Astrocyte (in vitro differentiated cells and primary cell): ENCODE measurements at regions not wholly inside any gene's neighbourhood (a gene's known extent, or its start where the extent isn't known, plus 50 kb on each side); places are given as distances from the start of the nearest gene placed in this dataset.

ENCODE experiments used
- DNase-seq: peaks from one replicate; pipeline ENCODE4 v3.0.0-alpha.2; 2010; ENCODE audit warnings: low read depth
- FAIRE-seq: peaks from 2 replicates; lab custom pipeline; 2011; peaks lifted over from hg19 to GRCh38; lab: Jason Lieb, UNC
- H2AFZ ChIP-seq: 2 replicates; pipeline ENCODE4 v1.6.0; 2012; ENCODE audit warnings: low read depth, low read length, inconsistent platforms
- H3K27ac ChIP-seq: 2 replicates; pipeline ENCODE4 v1.5.1; 2011; ENCODE audit warnings: low read depth, low read length, inconsistent platforms
- H3K27me3 ChIP-seq: 2 replicates; pipeline ENCODE4 v1.6.0; 2011; ENCODE audit warnings: low read length, inconsistent platforms; ENCODE audit not compliant: insufficient read depth
- H3K36me3 ChIP-seq: 2 replicates; pipeline ENCODE4 v1.5.1; 2011; ENCODE audit warnings: low read length, inconsistent platforms; ENCODE audit not compliant: insufficient read depth
- H3K4me1 ChIP-seq: 2 replicates; pipeline ENCODE4 v1.5.1; 2011; ENCODE audit warnings: low read length, inconsistent platforms; ENCODE audit not compliant: insufficient read depth
- H3K4me2 ChIP-seq: 2 replicates; pipeline ENCODE4 v1.6.0; 2012; ENCODE audit warnings: low read length, inconsistent platforms
- H3K4me3 ChIP-seq: 2 replicates; pipeline ENCODE4 v1.5.1; 2011; ENCODE audit warnings: low read depth, mild to moderate bottlenecking, low read length, inconsistent platforms; ENCODE audit not compliant: insufficient read depth
- H3K79me2 ChIP-seq: 2 replicates; pipeline ENCODE4 v1.6.0; 2012; ENCODE audit warnings: mild to moderate bottlenecking, low read length, inconsistent platforms; ENCODE audit not compliant: insufficient read depth
- H3K9ac ChIP-seq: 2 replicates; pipeline ENCODE4 v1.6.0; 2012; ENCODE audit warnings: mild to moderate bottlenecking, low read length, inconsistent platforms
- H3K9me3 ChIP-seq: 2 replicates; pipeline ENCODE4 v1.5.1; 2012; ENCODE audit warnings: low read depth, mild to moderate bottlenecking, low read length, inconsistent platforms; ENCODE audit not compliant: insufficient read depth
- H4K20me1 ChIP-seq: 2 replicates; pipeline ENCODE4 v1.6.0; 2012; ENCODE audit warnings: low read length, inconsistent platforms; ENCODE audit not compliant: insufficient read depth
- H3K27ac Mint-ChIP-seq: one replicate; pipeline ENCODE4 v1.8.0; 2021; ENCODE audit warnings: mild to moderate bottlenecking, mixed read lengths; ENCODE audit not compliant: unreplicated experiment
- H3K27me3 Mint-ChIP-seq: one replicate; pipeline ENCODE4 v1.8.0; 2021; ENCODE audit warnings: low read depth, mixed read lengths; ENCODE audit not compliant: unreplicated experiment
- H3K36me3 Mint-ChIP-seq: one replicate; pipeline ENCODE4 v1.8.0; 2021; ENCODE audit warnings: low read depth, mixed read lengths; ENCODE audit not compliant: unreplicated experiment
- H3K4me1 Mint-ChIP-seq: one replicate; pipeline ENCODE4 v1.8.0; 2021; ENCODE audit warnings: low read depth, mixed read lengths; ENCODE audit not compliant: unreplicated experiment
- H3K4me3 Mint-ChIP-seq: one replicate; pipeline ENCODE4 v1.8.0; 2021; ENCODE audit warnings: mild to moderate bottlenecking, moderate library complexity, mixed read lengths; ENCODE audit not compliant: unreplicated experiment
- H3K9me3 Mint-ChIP-seq: one replicate; pipeline ENCODE4 v1.8.0; 2021; ENCODE audit warnings: mild to moderate bottlenecking, mixed read lengths; ENCODE audit not compliant: unreplicated experiment
- EZH2 ChIP-seq: IDR thresholded peaks from 2 replicates; pipeline ENCODE4 v1.6.1; 2012; ENCODE audit warnings: mild to moderate bottlenecking, low read length, inconsistent platforms; ENCODE audit not compliant: insufficient read depth
- TF ChIP-seq, protein P1 (sequence below): IDR thresholded peaks from 2 replicates; pipeline ENCODE4 v1.5.1; 2011; ENCODE audit warnings: low read depth, mild to moderate bottlenecking, inconsistent platforms, low read length, moderate library complexity; ENCODE audit not compliant: insufficient read depth

DNA sequence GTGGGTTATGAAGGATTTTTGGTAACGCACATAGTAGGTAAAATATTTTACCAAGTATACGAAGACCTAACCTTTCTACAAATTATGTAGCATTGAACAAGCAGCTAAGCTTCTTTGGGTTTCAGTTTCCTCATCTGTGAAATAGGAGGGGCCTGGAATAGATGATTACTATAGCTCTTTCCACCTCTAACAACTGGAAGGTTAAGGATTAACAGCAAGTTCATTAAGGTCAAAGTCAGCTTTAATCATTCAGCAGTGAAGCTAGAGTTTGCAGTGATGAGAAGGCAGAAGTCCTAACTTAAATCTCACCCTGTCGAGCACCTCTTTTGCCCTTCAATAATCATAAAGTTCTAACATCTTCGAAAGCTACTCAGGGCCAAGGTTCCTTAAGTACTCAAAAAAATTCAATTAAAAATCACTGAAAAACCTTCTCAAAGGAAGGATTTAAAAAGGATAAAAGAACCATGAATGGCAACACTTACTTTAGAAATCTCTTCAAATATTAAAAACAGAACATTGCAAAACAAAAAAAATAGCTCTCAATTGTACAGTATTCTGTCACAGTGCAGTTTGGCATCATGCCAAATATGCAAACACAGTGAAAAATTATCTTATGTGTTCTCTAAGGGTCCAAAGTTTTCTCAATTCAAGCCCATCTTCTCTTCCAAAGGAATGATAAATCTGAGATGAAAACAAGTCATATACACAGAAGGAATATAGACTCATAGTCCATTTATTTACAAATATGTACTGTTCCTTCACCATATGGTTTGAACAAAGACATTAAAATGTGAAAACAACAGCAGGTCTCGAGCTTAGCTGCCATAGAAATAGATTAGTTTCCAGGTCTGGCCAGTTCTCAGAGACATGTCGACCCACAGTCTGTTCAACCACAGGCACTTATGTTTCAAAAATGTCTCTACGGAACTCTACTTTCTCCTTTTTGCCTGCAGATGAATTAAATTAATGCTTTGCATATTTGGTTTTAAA, 152.0 kb upstream of the SLC13A1 start:
- Histone ChIP-seq H3K79me2 (no peaks in the 10 kb centered on the region), H3K36me3 (no peaks in the 10 kb centered on the region), H3K27me3 (no peaks in the 10 kb centered on the region), H3K4me3 (no peak overlapping the region), H3K4me1 (no peaks in the 10 kb centered on the region), H3K9me3 (no peaks in the 10 kb centered on the region), H3K9ac (no peak overlapping the region), H3K4me2 (no peak overlapping the region), H2AFZ (no peak overlapping the region), H4K20me1 (no peaks in the 10 kb centered on the region), H3K27ac (no peak overlapping the region)
- no peak for FAIRE-seq
- Mint-ChIP-seq H3K27me3 (no peaks in the 10 kb centered on the region), H3K9me3 (no peaks in the 10 kb centered on the region), H3K36me3 (no peaks in the 10 kb centered on the region), H3K4me3 (no peak overlapping the region), H3K4me1 (peaks cover 9% of the 10 kb centered on the region), H3K27ac (no peak overlapping the region)
- no peak for TF ChIP-seq EZH2
- TF ChIP-seq, protein P1, sequence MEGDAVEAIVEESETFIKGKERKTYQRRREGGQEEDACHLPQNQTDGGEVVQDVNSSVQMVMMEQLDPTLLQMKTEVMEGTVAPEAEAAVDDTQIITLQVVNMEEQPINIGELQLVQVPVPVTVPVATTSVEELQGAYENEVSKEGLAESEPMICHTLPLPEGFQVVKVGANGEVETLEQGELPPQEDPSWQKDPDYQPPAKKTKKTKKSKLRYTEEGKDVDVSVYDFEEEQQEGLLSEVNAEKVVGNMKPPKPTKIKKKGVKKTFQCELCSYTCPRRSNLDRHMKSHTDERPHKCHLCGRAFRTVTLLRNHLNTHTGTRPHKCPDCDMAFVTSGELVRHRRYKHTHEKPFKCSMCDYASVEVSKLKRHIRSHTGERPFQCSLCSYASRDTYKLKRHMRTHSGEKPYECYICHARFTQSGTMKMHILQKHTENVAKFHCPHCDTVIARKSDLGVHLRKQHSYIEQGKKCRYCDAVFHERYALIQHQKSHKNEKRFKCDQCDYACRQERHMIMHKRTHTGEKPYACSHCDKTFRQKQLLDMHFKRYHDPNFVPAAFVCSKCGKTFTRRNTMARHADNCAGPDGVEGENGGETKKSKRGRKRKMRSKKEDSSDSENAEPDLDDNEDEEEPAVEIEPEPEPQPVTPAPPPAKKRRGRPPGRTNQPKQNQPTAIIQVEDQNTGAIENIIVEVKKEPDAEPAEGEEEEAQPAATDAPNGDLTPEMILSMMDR = no peak
- DNase-seq = no peak

DNA sequence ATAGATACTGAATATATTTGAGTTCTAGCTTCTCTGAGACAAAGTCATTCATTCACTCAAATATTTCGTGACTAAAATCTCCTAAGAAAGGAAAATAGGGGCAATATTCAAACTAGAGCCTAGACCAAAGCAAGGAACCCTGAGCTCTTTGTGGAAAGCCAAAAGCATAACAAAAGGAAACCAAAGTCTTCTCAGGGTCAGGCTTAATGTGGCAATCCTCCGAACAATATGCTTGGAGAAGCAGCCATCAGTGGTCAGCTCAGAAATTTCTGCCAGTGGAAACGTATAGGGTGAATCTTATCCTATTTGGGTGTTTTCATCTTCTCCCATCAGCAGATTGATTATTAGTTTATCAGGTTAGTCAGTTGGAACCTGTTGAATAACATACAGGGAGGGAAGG, 151.3 kb upstream of the SLC13A1 start:
- H3K27ac ChIP-seq = no peak overlapping the region
- no peak overlapping the region for H2AFZ ChIP-seq
- H3K4me1 ChIP-seq = no peaks in the 10 kb centered on the region
- no peaks in the 10 kb centered on the region for H3K9me3 ChIP-seq
- TF ChIP-seq, protein P1 = no peak
- no peak for TF ChIP-seq EZH2
- H4K20me1 ChIP-seq = no peaks in the 10 kb centered on the region
- no peak overlapping the region for H3K27ac Mint-ChIP-seq
- H3K36me3 Mint-ChIP-seq = no peaks in the 10 kb centered on the region
- no peaks in the 10 kb centered on the region for H3K79me2 ChIP-seq
- H3K36me3 ChIP-seq = no peaks in the 10 kb centered on the region
- no peak for DNase-seq
- H3K9me3 Mint-ChIP-seq = no peaks in the 10 kb centered on the region
- H3K9ac ChIP-seq = no peak overlapping the region
- no peak overlapping the region for H3K4me2 ChIP-seq
- H3K4me3 ChIP-seq = no peak overlapping the region
- FAIRE-seq = no peak
- no peaks in the 10 kb centered on the region for H3K27me3 ChIP-seq
- peaks cover 9% of the 10 kb centered on the region for H3K4me1 Mint-ChIP-seq
- H3K4me3 Mint-ChIP-seq = no peak overlapping the region
- H3K27me3 Mint-ChIP-seq = no peaks in the 10 kb centered on the region

DNA sequence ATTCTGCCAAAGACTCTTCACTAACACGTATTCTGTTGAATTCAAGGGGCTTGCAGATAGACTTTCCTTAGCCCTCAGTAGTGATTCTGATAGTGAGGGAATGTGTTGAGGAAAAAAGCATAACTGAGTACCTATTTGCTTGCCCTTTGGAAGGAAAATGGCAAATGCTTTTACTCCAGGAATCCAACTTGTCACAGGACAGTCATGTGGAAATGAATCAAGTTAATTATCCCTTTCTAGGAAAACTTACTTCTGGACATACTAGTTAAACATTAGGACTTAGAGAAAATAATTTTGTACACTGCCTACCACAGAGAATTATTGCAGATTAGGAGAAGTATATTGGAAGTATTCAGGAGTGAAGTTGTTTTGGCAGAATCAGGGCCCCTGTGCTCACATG, 148.9 kb upstream of the SLC13A1 start:
- no peak overlapping the region for H2AFZ ChIP-seq
- no peak overlapping the region for H3K4me2 ChIP-seq
- Mint-ChIP-seq H3K27ac (no peak overlapping the region), H3K9me3 (peaks cover 2% of the 10 kb centered on the region), H3K27me3 (no peaks in the 10 kb centered on the region), H3K36me3 (no peaks in the 10 kb centered on the region), H3K4me1 (peaks cover 3% of the 10 kb centered on the region), H3K4me3 (no peak overlapping the region)
- no peak for TF ChIP-seq EZH2
- TF ChIP-seq, protein P1 = no peak
- no peaks in the 10 kb centered on the region for H3K9me3 ChIP-seq
- H3K36me3 ChIP-seq = no peaks in the 10 kb centered on the region
- H3K4me3 ChIP-seq = no peak overlapping the region
- no peaks in the 10 kb centered on the region for H3K27me3 ChIP-seq
- no peaks in the 10 kb centered on the region for H3K4me1 ChIP-seq
- H3K27ac ChIP-seq = no peak overlapping the region
- H3K79me2 ChIP-seq = no peaks in the 10 kb centered on the region
- DNase-seq (no peak), FAIRE-seq (no peak)
- no peaks in the 10 kb centered on the region for H4K20me1 ChIP-seq
- no peak overlapping the region for H3K9ac ChIP-seq
